ENCODE measurements at regions not wholly inside any gene's neighbourhood (a gene's known extent, or its start where the extent isn't known, plus 50 kb on each side); places are given as distances from the start of the nearest gene placed in this dataset.

GRCh38 chr5:44189255-44189654, 200.0 kb downstream of the FGF10 start:
- no peak for TF ChIP-seq CTCF (IDR thresholded peaks at IDR 0.05)
- TF ChIP-seq POLR2A (IDR thresholded peaks at IDR 0.05) = no peak

Data from Peyer's patch (tissue), 4 donors.